ENCODE measurements at regions not wholly inside any gene's neighbourhood (a gene's known extent, or its start where the extent isn't known, plus 50 kb on each side); places are given as distances from the start of the nearest gene placed in this dataset.

DNA sequence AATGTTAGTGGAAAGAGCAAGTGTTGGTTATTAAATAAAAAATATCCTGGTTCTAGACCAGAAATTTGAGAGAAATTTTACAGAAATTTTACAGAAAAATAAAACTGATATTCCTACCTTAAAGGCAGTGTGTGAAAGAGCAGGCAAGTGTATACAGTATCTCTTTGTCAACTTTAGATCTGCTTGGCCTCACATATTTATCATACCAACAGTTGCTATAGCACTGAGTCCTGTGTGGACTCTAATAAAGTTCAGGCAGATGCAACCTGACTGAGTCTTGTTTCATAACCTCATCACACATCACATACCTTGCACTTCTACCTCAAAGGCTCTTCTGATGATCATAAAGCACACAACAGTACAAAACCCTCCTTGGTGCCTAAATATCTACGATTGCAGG is 552.4 kb upstream of the PCDH15 start:
- no peak for DNase-seq

DNA sequence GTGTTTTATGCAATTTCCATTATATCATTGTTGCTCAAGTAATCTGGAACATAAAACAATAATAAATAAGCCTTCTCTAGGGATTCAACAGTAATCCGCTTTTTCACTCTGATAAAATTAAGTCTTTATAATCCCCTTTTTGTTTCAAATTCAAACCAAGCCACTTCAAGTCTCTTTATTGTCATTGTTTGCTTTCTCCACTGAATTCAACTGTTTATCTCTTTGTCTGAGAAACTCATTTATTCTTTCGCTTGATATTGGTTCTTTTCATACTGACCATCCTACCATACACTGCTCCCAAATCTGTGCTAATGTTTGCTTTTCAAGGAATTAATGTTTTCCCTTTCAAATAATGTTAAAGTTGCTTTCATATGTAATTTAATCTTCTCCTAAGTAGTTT is 550.4 kb upstream of the PCDH15 start:
- DNase-seq = peak; percentile 11

DNA sequence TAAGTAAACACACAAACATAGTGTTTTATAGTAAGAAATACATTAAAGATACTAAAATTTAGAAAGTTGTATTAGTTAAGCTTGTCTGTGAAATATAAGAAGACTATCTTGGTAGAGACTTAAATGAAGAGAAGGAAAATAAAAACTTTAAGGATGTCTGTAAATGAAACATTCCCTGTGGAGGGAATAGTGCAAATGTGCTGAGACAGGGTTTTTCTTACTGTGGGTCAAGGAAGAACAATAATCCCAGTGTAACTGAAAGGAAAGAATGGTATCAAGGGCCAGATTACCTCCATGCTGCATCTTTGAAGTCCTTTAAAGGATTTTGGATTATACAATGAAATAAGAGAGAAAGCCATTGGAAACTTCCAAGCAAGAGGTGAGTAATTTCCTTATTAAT is 547.5 kb upstream of the PCDH15 start:
- no peak for DNase-seq

DNA sequence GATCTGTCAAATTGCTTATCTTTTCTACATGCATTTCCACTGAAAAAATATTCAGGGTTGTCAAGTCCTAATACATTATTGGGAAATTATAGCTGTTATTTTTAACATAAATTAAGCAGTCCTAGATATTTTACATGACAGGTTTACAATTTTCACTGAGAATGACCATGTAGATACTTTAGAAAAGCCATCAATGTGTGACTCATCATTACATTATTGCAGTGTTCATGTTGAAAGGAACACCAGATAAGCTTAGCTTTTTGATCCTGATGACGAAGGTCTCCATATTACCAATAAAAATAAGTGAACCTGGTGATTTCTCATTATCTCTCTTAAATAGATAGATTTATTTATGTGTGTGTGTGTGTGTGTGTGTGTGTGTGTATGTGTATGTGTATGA is 529.5 kb upstream of the PCDH15 start:
- no peak for DNase-seq

DNA sequence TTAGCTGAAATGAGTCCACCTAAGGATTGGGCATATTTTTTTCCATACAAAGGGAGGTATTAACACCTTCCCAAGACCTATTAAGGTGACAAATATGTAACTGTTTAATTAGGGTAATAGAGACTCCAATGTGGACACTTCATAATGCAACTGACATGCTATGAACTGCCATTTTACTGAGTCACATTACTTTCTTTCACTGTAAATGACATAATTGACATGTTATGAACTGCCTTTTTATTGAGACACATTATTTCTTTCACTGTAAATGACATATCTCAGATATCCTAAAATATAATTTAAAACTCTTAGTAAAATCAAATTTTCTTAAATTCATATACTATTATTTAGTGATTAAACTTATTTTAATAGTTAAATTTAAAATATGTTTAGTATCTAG is 528.8 kb upstream of the PCDH15 start:
- no peak for DNase-seq

DNA sequence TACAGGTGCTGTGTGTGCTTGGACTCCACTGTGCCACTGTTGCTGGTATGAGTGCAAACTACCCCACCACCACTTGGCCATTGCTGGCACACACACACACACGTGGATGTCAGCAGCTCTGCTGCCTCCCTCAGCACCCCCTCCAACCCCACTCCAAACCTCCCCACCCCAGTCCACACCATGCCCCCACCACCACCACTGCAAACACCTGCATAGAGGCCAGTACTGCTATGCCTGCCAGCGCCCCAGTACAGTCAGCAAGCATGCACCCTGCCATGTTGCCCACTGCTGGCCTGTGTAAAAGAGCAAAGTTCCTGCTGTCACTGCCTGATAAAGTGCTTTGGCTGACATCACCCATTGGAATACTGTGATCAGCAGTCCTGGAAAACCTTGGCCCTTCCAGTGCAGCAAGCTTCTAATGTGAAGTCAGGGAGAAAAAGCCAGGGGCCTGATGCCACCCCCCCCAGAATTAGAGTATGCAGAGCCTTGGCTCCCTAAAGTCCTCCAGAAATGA is 519.2 kb upstream of the PCDH15 start:
- no peak for DNase-seq

DNA sequence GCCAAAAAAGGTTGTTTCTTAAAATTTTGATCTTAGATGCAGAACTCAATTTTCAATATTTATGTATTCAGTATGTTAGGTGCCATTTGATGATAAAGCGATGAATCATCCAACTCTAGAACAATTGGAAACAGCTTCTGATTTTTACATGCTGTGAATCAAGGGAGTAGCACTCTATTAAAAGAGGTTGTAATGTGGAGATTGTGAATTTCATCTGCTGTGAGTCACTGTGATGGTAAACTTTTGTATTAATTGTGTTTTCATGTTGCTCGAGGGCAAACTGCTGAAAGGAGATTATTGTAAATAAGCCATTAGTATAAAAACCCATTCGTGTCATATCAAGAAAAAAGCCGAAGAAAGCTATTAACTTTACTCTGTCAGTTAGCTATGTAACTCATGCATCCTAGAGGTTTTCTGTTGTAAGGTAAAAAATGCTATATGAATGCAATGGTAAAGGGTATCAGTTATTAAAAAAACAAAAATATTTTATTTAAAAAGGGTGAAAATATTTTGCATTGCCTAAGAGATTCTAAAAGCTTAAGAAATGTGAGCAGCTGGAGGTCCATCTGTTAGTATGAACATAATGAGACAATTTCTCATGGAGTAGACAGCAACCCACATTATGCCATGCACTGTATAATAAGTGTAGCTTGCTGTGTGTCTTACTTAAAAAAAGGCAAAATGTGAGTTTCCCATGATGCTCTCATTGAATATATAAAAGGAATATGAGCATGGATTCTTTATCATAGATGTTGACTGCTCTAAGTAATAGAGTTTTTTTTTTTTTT is 511.0 kb upstream of the PCDH15 start:
- DNase-seq = no peak

DNA sequence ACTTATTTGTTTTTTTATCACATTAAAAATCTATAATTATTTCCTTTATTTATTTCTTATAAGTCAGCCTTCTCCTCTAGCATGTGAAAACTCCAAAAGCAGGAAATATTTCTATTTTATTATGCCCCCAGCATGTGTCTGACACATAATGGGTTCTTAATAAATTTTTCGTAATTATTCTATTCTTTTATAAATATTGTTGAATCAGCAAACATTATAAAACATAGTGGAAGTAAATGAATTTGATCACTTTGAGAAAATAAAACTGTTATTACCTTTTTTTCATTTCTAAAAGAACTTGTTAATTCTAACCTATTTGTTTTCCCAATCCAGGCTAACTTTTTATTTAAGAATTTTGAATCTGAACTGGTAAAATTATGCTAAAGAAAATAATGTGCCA is 509.1 kb upstream of the PCDH15 start:
- DNase-seq = no peak

DNA sequence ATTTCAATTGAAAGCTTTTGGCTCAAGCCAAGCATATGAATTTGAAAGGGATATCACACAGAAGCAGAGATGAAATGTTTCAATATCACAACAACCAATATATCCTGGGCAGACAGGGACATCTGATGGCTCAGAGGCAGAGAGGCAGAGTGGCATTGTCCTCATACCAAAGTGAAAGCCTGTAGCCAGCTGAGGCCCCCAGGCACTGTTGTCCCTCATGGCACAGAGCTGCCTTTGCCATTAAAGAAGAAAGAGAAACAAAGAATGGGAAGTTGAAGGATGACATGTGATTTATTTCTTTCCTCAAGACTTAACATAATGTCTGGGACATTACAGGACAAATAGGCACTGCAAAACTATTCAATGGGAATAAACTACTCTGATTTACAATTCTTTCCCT is 504.3 kb upstream of the PCDH15 start:
- no peak for DNase-seq

DNA sequence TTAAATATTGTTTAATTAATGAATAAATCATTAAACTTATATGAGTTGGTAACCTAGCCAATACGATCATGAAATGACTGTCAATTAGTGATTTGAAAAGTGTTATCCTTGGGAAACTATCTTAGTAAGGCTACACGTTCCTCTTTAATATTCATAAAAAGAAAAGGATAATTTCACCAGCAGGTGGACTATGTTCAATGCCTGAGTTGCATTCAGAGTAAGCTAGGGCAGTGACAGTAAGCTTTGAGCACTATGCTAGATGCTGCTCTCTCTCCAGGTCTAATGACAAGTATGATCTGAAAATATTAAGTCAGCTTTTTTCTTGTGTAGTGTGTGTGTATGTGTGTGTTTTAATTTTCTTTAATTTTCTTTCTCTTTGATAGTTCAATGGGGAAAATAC is 486.3 kb upstream of the PCDH15 start:
- DNase-seq = no peak

DNA sequence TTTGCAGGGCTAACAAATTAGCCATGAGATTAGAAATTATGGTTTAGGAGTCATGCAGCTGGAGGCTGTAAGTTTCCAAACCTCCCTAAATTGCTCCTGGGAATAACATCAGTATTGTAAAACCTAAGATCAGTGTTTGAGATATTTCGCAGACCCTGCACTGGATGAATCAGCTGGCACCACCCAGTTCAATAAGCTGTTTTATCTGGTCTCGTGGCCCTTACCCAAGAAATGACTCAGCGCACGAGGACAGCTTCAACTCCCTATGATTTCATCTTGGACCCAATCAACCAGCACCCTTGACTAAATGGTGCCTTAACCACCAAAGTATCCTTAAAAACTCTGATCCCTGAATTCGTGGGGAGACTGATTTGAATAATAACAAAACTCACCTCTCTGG is 482.0 kb upstream of the PCDH15 start:
- DNase-seq = no peak

DNA sequence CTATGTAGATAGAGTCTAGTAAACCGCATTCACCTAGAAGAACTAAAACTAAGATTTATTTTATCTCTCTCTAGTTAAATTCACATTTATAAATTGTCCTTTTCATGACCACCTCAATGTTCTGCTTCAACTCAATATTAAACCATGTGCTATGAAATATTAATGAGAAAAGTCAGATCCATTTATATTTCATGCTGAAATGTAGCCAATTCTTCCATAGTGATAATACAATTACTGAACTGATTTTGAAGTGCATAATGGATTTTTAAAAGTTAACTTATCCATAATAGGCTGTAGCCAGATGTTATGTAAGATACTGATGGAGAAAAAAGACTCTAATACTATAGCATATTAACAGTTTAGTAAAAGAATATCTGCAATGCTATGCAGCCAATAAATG is 479.7 kb upstream of the PCDH15 start:
- DNase-seq = no peak

DNA sequence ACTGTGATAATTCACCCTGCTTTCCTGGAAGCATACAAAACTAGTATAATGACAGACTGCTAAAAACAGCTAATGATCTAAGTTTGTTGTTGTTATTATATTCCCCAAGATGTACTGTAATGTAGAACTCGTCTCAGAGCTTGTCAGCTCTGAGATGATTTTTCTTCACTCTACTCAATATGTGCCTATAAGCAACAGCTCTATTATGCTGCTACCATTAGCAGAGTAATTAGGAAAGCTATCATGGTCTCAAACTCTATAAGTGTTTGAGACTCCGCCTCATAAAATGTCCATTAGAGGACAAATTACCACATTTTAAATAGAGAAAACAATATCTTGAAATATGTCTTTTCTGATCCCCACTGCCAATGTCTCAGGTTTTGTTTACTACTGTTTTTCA is 476.5 kb upstream of the PCDH15 start:
- DNase-seq = peak; percentile 7

DNA sequence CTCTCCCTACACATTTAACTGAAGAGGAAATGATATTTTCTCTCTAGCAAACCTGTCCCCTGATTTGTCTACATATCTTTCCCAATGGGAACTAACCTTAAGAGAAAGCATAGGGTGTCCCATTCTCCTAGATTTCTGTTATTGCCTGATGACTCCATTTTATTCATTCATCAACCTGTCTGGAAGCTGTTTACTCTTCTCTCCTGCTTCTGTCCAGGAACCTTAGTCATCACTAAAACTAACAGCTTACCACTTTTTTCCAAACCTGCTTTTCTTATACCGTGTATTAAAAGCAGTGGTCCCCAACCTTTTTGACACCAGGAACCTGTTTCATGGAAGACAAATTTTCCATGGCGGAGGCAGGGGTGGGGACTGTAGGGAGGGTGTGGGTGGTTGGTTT is 473.3 kb upstream of the PCDH15 start:
- DNase-seq = no peak

DNA sequence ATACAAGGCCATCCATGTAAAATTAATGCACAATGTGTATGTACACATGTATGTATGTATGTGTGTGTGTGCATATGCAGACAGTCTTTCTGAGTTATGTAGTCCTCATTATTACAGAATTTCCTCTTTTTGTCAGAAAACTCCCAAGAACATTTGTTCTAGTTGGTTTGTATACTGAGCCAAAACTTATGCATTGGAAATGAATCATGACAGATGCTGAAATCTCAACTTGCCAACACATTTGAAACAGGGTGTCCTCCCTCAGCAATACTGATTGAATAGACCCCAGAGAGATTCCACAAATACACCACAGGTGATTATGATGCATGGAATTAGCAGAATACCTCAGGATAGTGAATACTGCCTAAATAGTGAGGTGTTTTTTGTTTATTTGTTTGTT is 472.9 kb upstream of the PCDH15 start:
- no peak for DNase-seq

DNA sequence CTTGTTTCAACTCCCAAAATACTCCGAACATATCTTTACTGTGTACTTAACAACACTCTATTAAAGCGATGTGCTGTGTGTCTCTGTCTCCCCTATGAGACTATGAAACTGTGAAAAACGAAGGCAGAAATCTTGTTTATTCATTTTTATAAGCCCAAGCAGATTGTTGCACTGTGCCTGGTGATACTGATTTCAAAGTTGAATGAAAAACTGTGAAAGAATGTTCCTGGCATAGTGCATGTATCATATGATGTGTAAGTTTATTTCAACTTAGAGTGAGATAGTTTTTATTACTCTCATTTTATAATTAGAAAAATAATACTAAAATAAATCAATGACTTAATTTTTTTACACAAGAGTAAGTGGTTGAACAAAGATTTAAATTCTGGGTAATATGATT is 471.9 kb upstream of the PCDH15 start:
- no peak for DNase-seq

DNA sequence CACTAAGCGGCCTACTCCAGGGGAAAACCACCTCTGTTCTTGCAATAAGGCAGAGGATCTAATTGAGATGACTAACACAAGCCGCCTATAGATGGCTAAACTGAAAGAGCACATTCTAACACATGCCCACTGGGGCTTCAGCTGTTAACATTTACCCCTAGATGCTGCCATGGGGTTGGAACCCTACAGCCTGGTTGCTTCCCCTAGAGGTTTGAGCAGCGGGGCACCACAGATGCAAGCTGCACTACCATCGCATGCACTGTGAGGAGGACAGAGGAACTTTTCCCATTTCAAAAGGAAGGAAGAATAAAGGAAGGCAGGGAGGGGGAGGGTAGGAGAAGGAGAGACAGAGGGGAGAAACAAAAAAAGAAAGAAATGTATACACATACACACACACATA is 465.8 kb upstream of the PCDH15 start:
- DNase-seq = no peak

DNA sequence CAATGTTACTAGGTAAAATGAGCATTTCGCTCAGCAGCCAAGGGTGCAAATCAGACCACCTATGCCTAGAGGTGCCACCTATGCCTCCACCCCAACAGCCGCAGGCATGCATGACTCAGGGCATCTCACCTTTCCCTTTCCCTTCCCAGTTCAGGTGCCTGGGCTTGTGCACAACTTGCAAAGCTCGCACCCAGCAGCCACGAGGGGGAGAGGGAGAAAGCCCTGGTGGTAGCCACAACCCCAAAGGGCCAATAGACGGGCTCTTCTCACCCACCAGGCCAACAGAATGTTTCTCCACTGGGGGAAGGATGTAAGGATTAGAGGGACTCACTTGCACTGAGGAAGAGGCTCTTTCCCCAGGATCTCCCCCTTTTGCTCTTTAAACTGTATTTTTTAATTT is 462.3 kb upstream of the PCDH15 start:
- DNase-seq = no peak

DNA sequence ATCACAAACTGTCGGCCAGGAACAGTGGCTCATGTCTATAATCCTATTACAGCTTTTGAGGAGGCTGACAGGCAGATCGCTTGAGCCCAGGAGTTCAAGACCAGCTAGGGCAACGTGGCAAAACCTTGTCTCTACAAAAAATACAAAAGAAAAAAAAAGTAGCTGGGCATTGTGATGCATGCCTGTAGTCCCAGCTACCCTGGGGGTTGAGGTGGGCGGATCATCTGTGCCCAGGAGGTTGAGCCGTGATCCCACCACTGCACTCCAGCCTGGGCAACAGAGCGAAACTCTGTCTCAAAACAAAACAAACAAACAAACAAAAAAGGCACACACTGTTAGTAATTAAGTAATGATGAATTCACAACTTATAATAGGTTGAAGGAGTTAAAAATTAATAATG is 441.5 kb upstream of the PCDH15 start:
- DNase-seq = no peak

DNA sequence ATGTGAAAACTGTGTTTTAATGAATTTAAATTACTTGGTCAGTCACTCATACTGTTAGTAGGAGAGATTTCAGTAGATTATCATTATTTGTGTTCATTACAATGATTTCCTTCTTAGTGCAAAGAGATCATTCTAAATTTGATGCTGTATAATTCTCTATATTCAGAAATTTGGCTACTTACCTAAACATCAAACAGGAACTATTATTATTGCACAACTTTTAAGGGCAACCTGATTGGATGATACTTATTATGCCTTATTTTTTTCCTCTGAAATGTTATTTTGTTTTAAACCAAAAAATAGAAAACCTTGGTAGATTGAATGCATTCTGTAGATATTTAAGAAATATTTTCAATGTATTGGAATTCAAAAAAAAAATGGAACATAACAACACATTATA is 436.4 kb upstream of the PCDH15 start:
- no peak for DNase-seq

DNA sequence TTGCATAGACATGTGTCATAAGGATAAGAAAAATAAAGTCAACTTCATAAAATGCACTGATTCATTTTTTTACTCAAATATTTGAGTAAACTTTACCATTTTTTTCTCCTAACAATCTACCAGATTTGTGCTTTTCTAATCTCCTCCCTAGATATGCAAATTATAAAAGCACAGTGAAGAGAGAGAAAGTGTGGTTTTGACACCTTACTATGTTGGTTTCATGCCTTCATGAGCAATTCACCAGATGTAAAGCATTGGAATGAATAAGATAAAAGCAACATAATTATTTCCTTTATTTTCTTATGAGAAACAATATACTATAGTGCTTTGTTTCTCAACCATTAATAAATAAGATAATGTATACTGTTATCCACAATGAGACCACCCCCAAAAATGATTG is 432.5 kb upstream of the PCDH15 start:
- DNase-seq = no peak

DNA sequence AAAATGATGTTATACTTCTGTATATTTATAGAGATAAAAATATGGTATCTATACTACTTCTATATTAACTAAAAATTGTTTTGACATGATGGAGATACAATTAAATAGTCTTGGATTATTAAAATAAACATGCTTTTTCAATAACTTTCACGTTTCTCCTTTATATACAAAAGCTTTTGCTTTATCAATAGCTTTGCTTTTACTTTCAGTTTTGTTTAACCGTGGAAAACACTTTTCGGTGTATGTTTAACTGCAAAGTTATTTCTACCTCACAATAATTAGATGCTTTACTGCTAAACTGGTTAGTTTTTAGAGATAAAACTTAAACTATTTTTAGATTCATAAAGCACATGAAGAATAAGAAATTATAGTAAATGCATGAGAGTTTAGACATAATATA is 432.1 kb upstream of the PCDH15 start:
- no peak for DNase-seq

DNA sequence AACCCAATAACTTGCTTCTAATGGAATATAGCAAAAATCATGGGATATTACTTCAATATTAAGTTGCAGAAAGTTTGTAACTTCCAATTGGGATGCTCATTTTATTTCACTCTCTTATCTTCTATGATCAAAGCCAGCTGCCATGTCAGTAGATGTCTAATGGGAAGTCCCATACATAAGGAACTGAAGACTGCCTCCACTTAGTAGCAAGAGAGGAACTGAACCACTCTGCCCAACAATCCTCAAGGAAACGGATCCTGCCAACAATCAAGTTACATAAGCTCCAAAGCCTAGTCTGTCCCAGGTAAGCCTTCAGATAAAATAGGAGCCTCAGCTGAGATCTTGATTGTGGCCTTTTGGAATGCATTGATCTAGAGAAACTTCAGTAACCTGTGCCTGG is 431.5 kb upstream of the PCDH15 start:
- DNase-seq = no peak

DNA sequence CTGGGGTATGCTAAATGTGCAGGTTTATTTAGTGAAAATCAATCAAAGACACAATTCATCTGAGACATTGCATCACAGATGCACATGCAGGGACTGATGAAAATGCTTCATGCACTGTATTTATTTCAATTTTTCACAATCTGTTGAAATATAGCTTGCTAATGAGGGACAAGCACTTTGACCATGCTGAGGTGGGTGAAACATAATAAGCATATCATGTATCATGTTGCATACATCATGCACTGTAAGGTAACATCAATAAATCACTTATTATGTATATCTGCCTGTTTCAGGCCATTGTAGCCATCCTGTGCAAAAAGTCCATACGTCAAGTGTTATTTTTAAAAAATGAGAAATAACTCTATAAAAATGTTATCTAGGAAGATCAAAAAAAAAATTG is 426.9 kb upstream of the PCDH15 start:
- DNase-seq = no peak

DNA sequence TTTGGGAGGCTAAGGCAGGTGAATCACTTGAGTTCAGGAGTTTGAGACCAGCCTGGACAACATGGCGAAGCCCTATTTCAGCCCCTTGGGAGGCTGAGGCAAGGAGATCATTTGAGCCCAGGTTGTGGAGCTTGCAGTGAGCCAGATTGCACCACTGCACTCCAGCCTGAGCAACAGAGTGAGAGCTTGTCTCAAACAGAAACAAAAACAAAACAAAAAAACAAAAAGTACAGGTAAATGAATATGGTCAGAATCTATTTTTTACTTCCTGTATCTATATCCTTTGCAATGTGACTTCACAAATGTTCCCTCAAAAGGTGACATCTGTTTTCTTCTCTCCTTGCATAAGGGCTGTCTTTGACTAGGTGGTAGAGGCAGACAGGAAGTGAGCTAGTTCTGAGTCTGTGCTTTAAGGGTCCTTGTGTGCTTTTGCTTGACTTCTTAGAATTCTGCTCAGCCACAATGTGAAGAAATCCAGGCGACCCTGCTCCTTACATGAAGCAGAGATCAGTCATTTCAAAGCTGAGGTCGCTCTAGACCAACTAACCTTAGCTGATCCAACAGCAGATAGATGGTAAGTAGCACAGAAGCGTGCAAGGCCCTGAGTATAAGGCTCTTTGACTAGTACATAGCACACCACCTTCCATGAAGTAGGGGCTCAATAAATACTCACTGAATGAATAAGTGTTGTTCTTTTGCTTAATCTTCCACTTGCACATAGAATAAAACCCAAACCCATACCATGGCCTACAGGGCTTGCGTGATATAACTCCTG is 423.2 kb upstream of the PCDH15 start:
- no peak for DNase-seq

All from NCI-H748 treated with DMSO at 0.1 percent for 48 hours (cell line).